ENCODE measurements at regions not wholly inside any gene's neighbourhood (a gene's known extent, or its start where the extent isn't known, plus 50 kb on each side); places are given as distances from the start of the nearest gene placed in this dataset.

GRCh38 chr10:28181478-28182096 is 121.3 kb downstream of the MPP7 start:
- TF ChIP-seq CTCF (conservative IDR thresholded peaks at IDR 0.05; ENCODE audit: low read depth, low read length) (no peak), EZH2 (IDR thresholded peaks at IDR 0.05; ENCODE audit: borderline replicate concordance, low read depth, low read length, poor library complexity, severe bottlenecking) (no peak)
